Epithelial cell of prostate (primary cell): ENCODE measurements at regions not wholly inside any gene's neighbourhood (a gene's known extent, or its start where the extent isn't known, plus 50 kb on each side); places are given as distances from the start of the nearest gene placed in this dataset.

Experiments used
- DNase-seq: peaks from one replicate; pipeline ENCODE4 v3.0.0-alpha.2; 2011; ENCODE audit warnings: low read depth, low spot score
- H3K27ac ChIP-seq: fragments of 450-650 bp; 2 replicates; pipeline ENCODE4 v1.5.1; 2017; ENCODE audit warnings: mild to moderate bottlenecking

DNA sequence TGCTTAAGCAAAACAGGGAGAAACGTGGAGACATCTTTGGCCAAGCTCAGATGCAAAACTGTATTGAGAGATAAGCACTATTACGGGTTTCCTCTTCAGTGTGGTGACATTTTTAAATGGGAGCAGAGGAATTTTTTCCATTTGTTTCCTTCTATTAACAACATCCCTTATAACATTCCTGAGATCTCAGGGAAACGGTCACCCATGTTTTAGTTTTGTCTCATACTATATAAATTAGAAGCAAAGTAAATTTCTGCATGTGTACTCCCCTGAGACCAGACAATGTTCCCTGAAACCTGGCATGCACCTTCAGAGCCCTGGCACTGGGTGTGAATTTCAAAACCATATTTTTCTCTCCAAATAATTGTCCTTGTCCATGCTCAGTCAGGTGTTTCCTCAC is 57.6 kb upstream of the RNF152 start:
- H3K27ac ChIP-seq = peak overlapping the region; percentile 86

DNA sequence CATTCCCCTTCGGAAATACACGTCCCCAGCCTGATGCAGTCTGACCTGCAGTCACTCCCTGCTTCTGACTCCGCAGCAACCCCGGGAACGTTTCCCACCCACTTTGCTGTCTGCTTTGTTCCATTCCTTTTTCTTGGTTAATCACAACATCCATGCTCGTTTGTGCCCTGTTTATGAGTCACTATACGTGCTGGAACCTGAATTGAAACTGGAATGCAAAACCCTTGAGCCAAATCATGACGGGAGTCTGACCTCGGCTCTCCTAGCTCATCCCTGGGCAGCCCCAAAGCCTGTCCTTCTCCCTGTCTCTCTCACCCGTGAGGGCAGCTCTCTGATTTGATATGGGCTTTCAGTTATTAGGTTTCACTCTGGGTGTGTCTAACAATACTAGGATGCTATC is 57.1 kb upstream of the RNF152 start:
- peak overlapping the region; percentile 86 for H3K27ac ChIP-seq
- DNase-seq = peak; percentile 92

More for the DNA sequence above, 57.6 kb upstream of the RNF152 start:
- no peak for DNase-seq

DNA sequence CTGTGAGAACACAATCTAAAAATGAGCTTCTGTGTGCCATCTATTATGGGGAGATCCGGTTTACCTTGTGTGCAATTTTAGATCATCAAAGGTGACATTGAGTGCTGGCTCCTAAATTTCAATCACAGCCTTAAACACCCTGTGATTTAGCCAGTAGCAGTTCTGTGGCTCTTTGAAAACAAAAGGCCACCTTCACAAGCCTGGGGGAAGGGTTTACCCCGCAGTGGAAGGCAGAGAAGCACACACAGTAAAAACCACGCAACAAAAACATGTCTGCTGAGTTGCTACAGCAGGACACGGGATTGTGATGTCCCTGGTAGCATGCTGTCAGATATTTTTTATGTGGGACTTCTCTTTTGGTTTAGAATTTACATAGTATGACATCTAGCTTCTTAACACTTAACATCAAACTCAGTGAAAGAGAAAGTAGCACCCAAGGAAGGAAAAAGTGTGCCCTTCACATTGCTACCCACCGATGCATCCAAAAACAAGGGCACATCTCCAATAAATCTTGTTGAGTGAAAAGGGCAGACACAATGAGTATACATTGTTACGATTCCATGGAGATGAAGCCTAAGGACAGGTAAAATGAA is 56.1 kb upstream of the RNF152 start:
- H3K27ac ChIP-seq = peak overlapping the region; percentile 86
- DNase-seq = no peak

DNA sequence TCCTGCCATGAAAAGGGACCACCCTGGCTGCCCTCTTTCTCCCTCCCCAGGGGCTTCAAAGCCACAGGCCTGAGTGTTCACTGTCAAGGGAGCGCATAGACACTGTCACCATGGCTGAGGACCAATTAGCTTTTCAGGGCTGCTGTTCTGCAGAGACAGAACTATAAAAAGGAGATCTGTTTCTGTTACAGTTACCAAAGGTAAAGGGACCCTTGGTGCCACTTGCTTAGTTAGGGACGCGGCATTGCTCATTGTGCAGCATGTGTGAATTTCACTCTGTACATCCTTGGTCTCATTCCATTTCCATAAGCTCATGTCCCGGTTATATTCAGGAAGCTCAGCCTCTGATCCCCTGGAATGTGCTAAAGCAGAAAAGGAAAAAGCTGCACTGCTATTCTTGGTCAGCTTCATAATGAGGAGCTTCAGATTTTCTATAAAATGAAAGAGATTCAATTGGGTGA is 55.5 kb upstream of the RNF152 start:
- peak overlapping the region; percentile 86 for H3K27ac ChIP-seq
- DNase-seq = no peak

DNA sequence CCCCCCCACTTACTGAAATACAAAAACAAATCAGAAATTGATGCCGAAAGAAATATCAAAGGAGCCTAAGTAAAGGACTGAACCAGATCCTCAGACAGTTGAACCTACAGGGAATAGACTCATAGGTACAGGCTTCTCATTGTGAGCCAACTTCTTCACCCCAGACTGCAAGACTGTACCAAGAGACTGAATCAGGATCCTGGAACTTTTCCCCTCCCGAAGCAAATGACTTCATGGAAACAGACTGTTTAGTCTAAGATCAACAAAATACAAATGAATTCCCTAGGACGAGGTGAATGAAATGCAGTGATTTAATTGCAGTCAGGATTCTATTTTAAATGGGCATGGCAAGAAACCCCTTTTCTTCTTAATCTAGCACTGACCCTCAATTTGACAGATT is 53.6 kb upstream of the RNF152 start:
- H3K27ac ChIP-seq = no peak overlapping the region
- no peak for DNase-seq

DNA sequence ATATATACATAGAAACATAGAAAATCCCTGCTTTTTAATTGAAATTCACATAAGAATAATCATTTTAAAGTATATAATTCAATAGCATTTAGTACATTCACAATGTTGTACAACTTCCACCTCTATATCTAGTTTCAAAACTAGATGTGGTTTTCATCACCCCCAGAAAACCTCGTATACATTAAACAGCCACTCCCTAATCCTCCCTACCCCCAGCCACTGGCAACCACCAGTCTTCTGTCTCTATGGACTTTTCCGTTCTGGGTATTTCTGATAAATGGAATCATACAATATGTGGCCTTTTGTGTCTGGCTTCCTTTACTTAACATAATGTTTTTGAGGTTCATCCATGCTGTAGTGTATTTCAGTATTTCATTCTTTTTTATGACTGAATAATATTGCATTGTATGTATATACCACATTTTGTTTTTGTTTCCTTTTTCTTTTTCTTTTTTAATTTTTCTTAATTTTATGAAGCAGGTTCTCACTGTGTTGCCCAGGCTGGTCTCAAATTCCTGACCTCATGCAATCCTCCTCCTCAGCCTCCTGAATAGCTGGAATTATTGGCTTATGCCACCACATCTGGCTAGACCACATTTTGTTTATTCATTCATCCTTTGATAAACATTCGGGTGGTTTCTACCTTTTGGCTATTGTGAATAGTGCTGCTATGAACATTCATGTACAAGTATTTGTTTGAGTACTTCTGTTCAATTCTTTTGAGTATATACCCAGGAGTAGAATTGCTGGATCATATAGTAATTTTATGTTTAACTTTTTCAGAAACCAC is 50.6 kb upstream of the RNF152 start:
- H3K27ac ChIP-seq = no peak overlapping the region
- no peak for DNase-seq
